Suprapubic skin (tissue), 4 donors: ENCODE measurements at regions not wholly inside any gene's neighbourhood (a gene's known extent, or its start where the extent isn't known, plus 50 kb on each side); places are given as distances from the start of the nearest gene placed in this dataset.

Source experiments
- DNase-seq, 2 donors: peaks; one replicate each; pipeline ENCODE4 v3.0.0-alpha.2; 2019; ENCODE audit warnings: low spot score in 2 of 2
- H3K27ac ChIP-seq: fragments of 200-600 bp; sonication (generic); one replicate; pipeline ENCODE4 v1.5.1; 2019
- H3K27me3 ChIP-seq: fragments of 200-600 bp; sonication (generic); one replicate; pipeline ENCODE4 v1.5.1; 2019
- H3K36me3 ChIP-seq: fragments of 200-600 bp; sonication (generic); one replicate; pipeline ENCODE4 v1.5.1; 2019
- H3K4me1 ChIP-seq: fragments of 200-600 bp; sonication (generic); one replicate; pipeline ENCODE4 v1.5.1; 2019
- H3K4me3 ChIP-seq: fragments of 200-600 bp; sonication (generic); one replicate; pipeline ENCODE4 v1.5.1; 2019; ENCODE audit warnings: mild to moderate bottlenecking
- H3K9me3 ChIP-seq: fragments of 200-600 bp; sonication (generic); one replicate; pipeline ENCODE4 v1.5.1; 2019
- EP300 ChIP-seq: sonication (generic); formaldehyde crosslinking; IDR thresholded peaks from one replicate; pipeline ENCODE4 v1.6.1; 2017; ENCODE audit warnings: antibody characterized with exemption
- POLR2A ChIP-seq, 2 donors: fragments of 450-650 bp; IDR thresholded peaks; one replicate each; pipeline ENCODE4 v1.6.1; 2017; ENCODE audit warnings: antibody characterized with exemption in 2 of 2, mild to moderate bottlenecking in 2 of 2, moderate library complexity in 2 of 2
- POLR2AphosphoS5 ChIP-seq, 3 donors: sonication (generic); formaldehyde crosslinking; IDR thresholded peaks; one replicate each; pipeline ENCODE4 v1.6.1; 2017; ENCODE audit warnings: antibody characterized with exemption in 3 of 3
- WGBS: methylation state at CpG from one replicate; pipeline ENCODE4 v1.1.5; 2018; 5-methylcytosine and 5-hydroxymethylcytosine counted together
- TF ChIP-seq, protein P1 (sequence below), 2 donors: fragments of 200-600 bp in 1 of 2; fragments of 450-650 bp in 1 of 2; sonication (generic) in 1 of 2; IDR thresholded peaks; one replicate each; pipeline ENCODE4 v1.5.1; 2016 to 2019; ENCODE audit warnings: antibody characterized with exemption in 2 of 2, mild to moderate bottlenecking in 1 of 2, moderate library complexity in 1 of 2

DNA sequence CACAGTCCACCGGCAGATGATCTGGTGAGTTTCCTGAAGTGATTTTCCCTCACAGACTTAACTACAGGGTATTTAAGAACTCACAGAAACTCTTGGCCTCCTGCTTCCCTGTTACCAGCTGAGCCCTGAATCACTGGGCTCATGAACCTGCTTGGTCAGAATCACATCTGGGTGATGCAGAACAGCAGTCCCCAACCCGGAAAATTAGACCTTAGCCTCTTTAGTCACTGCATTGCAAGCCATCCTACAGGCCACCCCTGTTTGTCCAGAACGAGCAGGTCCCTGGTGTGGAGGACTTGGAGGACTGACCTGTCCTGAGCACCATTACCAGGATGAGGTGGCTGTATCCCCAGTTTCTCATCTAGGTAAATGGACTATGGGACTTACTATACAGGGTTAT is 539.2 kb downstream of the TNS3 start:
- WGBS = 76% methylated on average over 3 of the region's 3 CpGs
- Histone ChIP-seq H3K9me3 (no peaks in the 10 kb centered on the region), H3K36me3 (no peaks in the 10 kb centered on the region), H3K27ac (no peak overlapping the region), H3K4me1 (peaks cover 58% of the 10 kb centered on the region), H3K27me3 (no peaks in the 10 kb centered on the region), H3K4me3 (no peak overlapping the region)
- DNase-seq = no peak
- no peak for TF ChIP-seq POLR2AphosphoS5 (IDR thresholded peaks at IDR 0.05)
- TF ChIP-seq, protein P1, sequence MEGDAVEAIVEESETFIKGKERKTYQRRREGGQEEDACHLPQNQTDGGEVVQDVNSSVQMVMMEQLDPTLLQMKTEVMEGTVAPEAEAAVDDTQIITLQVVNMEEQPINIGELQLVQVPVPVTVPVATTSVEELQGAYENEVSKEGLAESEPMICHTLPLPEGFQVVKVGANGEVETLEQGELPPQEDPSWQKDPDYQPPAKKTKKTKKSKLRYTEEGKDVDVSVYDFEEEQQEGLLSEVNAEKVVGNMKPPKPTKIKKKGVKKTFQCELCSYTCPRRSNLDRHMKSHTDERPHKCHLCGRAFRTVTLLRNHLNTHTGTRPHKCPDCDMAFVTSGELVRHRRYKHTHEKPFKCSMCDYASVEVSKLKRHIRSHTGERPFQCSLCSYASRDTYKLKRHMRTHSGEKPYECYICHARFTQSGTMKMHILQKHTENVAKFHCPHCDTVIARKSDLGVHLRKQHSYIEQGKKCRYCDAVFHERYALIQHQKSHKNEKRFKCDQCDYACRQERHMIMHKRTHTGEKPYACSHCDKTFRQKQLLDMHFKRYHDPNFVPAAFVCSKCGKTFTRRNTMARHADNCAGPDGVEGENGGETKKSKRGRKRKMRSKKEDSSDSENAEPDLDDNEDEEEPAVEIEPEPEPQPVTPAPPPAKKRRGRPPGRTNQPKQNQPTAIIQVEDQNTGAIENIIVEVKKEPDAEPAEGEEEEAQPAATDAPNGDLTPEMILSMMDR (IDR thresholded peaks at IDR 0.05) = no peak
- TF ChIP-seq EP300 = no peak
- no peak for TF ChIP-seq POLR2A (IDR thresholded peaks at IDR 0.05)

DNA sequence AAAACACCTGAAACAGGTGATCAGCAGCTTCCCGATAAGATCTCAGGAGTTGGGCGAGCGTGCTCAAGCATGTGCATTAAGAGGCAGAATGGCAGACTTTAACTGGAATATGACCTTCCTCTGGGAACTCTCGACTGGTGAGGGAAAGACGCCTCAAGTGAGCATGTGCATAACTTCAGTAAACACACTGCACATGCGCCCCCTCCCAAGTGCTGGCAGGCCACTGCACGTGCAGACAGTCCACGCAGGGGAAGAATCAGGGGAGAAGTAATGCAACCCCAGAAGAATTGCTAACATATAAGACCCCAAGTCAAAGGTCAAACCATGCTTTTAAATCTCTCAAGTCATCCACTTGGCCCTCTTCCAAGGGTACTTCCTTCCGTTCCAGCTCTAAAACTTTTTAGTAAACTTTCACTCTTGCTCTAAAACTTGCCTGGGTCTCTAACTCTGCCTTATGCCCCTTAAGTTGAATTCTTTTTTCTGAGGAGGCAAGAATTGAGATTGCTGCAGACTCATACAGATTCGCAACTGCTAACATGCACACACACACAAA is 541.0 kb downstream of the TNS3 start:
- Histone ChIP-seq H3K4me3 (no peak overlapping the region), H3K36me3 (no peaks in the 10 kb centered on the region), H3K9me3 (no peaks in the 10 kb centered on the region), H3K27me3 (no peaks in the 10 kb centered on the region), H3K4me1 (peaks cover 41% of the 10 kb centered on the region), H3K27ac (no peak overlapping the region)
- 47% methylated on average over 10 of the region's 10 CpGs for WGBS
- no peak for TF ChIP-seq POLR2A (IDR thresholded peaks at IDR 0.05)
- TF ChIP-seq, protein P1 (IDR thresholded peaks at IDR 0.05) = no peak
- TF ChIP-seq EP300 = no peak
- TF ChIP-seq POLR2AphosphoS5 (IDR thresholded peaks at IDR 0.05) = no peak
- DNase-seq = no peak

DNA sequence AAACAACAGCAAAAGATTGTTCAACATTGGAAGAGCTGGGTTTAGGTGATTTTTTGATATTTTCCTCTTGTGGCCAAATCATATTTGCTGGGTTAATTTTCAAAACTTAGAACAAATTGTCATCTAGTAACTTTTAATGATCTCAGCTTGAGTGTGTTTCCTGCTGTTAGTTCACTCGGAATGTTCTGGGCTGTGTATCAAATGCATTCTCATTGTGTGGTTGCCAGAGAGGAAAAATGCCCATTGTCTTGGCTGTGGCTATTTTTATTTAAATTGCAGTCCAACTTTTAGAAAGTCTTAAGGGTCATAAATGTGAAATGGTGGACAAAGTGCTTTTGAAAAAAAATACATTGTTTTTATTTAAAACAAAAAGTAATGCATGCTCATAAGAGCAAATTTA is 542.0 kb downstream of the TNS3 start:
- WGBS = 8% methylated on average over 1 of the region's 1 CpG
- Histone ChIP-seq H3K9me3 (no peaks in the 10 kb centered on the region), H3K36me3 (no peaks in the 10 kb centered on the region), H3K4me3 (no peak overlapping the region), H3K4me1 (peaks cover 31% of the 10 kb centered on the region), H3K27me3 (no peaks in the 10 kb centered on the region), H3K27ac (no peak overlapping the region)
- DNase-seq = no peak
- TF ChIP-seq POLR2A (IDR thresholded peaks at IDR 0.05) = no peak
- TF ChIP-seq EP300 = no peak
- TF ChIP-seq, protein P1 (IDR thresholded peaks at IDR 0.05) = no peak
- no peak for TF ChIP-seq POLR2AphosphoS5 (IDR thresholded peaks at IDR 0.05)

DNA sequence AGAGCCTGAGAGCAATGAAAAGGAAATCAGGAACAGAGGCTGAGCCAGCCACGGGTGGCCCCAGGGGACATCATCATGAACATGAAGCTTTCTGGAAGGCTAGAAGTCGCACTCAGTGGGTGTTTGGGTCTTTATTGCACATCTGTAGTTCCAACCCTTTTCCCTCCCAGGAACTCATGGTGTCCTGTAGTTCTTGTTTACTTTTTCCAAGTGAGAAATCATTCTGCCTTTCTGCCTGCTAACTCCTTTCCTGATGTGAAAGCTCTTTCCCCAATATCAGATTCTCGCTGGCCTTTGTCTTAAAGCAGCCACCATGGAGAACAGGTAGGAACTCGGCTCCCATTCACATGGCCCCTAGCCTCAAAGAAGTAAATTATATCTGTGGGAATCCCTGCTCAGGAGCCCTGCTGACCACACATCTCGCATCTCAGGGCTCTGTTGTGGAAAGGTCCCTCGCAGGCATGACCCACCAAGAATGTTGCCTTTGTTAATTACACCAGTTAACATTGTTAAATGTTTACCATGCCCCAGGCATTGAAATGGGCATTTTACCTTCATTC is 542.7 kb downstream of the TNS3 start:
- 74% methylated on average over 6 of the region's 6 CpGs for WGBS
- H3K9me3 ChIP-seq = no peaks in the 10 kb centered on the region
- H3K4me1 ChIP-seq = peaks cover 27% of the 10 kb centered on the region
- DNase-seq = no peak
- TF ChIP-seq POLR2A (IDR thresholded peaks at IDR 0.05) (no peak), POLR2AphosphoS5 (IDR thresholded peaks at IDR 0.05) (no peak), EP300 (no peak)
- TF ChIP-seq, protein P1 (IDR thresholded peaks at IDR 0.05) = no peak
- H3K27me3 ChIP-seq = no peaks in the 10 kb centered on the region
- no peak overlapping the region for H3K4me3 ChIP-seq
- H3K36me3 ChIP-seq = no peaks in the 10 kb centered on the region
- peak overlapping the region; percentile 20 for H3K27ac ChIP-seq

DNA sequence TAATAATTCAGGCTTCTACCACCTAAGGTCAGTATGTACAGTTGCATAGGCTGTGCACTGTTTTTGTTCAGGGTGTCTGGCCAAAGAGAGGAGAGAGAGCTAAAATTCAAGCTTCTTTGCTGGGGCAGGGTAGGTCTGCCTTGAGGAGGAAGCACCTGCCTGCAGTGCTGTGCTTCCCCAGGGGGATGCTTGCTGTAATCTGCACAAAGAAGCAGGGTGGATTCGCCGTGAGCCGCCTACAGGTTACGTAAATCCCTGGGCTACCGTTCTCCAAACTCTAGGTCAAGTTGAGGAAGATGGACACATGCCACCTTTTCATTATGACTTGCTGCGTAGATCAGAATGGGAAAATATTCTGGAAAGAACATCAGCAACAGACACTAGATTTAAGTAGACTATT is 543.3 kb downstream of the TNS3 start:
- DNase-seq = no peak
- Histone ChIP-seq H3K36me3 (no peaks in the 10 kb centered on the region), H3K9me3 (no peaks in the 10 kb centered on the region), H3K27ac (no peak overlapping the region), H3K27me3 (no peaks in the 10 kb centered on the region), H3K4me3 (no peak overlapping the region), H3K4me1 (peaks cover 27% of the 10 kb centered on the region)
- TF ChIP-seq POLR2A (IDR thresholded peaks at IDR 0.05) = no peak
- TF ChIP-seq POLR2AphosphoS5 (IDR thresholded peaks at IDR 0.05) = no peak
- TF ChIP-seq EP300 = no peak
- TF ChIP-seq, protein P1 (IDR thresholded peaks at IDR 0.05) = no peak
- WGBS = 87% methylated on average over 6 of the region's 6 CpGs
